GM12878 (cell line): ENCODE measurements at regions not wholly inside any gene's neighbourhood (a gene's known extent, or its start where the extent isn't known, plus 50 kb on each side); places are given as distances from the start of the nearest gene placed in this dataset.

Experiments
- ATAC-seq: fragments of 200-7000 bp; cut with Tn5 transposase; 3 replicates; pipeline ENCODE4 v1.9.1; 2020; ENCODE audit warnings: mild to moderate bottlenecking, moderate library complexity
- BruUV-seq: library from RNA; stranded (reverse); fragments of 400-500 nt; replicated peaks from 2 replicates; lab custom pipeline; 2021; lab: Mats Ljungman, UMichigan
- CTCF ChIA-PET: fragments of 300-600 bp; sonication (Branson Sonifier 250); formaldehyde crosslinking; extraction: SDS; loops from one replicate; lab custom pipeline; 2021; ENCODE audit warnings: inconsistent platforms; lab: Yijun Ruan, JAX
- POLR2A ChIA-PET: fragments of 350-600 bp; formaldehyde crosslinking; extraction: SDS; loops from one replicate; lab custom pipeline; 2021; ENCODE audit warnings: inconsistent platforms; lab: Charles Lee
- RAD21 ChIA-PET: fragments of 300-600 bp; sonication (Branson Sonifier 250); formaldehyde crosslinking; loops from one replicate; lab custom pipeline; 2023; ENCODE audit warnings: antibody characterized with exemption; ENCODE audit not compliant: unreplicated experiment; lab: Charles Lee
- SMC1A ChIA-PET: fragments of 300-600 bp; sonication (Branson Sonifier 250); formaldehyde crosslinking; loops from one replicate; lab custom pipeline; 2023; ENCODE audit not compliant: unreplicated experiment, uncharacterized antibody; lab: Charles Lee
- DNase-seq: peaks from one replicate; pipeline ENCODE4 v3.0.0-alpha.2; 2011; ENCODE audit warnings: low read depth, low spot score
- FAIRE-seq: peaks from 3 replicates; lab custom pipeline; 2011; peaks lifted over from hg19 to GRCh38; lab: Jason Lieb, UNC
- H2AFZ ChIP-seq: 2 replicates; pipeline ENCODE4 v1.6.0; 2011; ENCODE audit warnings: low read depth, low read length, control low read depth; ENCODE audit not compliant: control insufficient read depth
- H3K27ac ChIP-seq: 2 replicates; pipeline ENCODE4 v1.5.1; 2011; ENCODE audit warnings: control low read depth; ENCODE audit not compliant: control insufficient read depth, insufficient read depth
- H3K27me3 ChIP-seq, 2 experiments: replicated peaks in 1 of 2; 2 replicates each; pipeline versions ENCODE4 v1.6.0 to v1.6.1; 2011; ENCODE audit warnings: low read length in 1 of 2; ENCODE audit not compliant: control insufficient read depth in 2 of 2, insufficient read depth in 2 of 2
- H3K36me3 ChIP-seq, 2 experiments: 2 replicates each; pipeline ENCODE4 v1.5.1; 2011; ENCODE audit warnings: low read length in 1 of 2; ENCODE audit not compliant: control insufficient read depth in 2 of 2, insufficient read depth in 2 of 2
- H3K4me1 ChIP-seq: 2 replicates; pipeline ENCODE4 v1.6.1; 2011; ENCODE audit warnings: mild to moderate bottlenecking, low read length, moderate library complexity, mixed read lengths; ENCODE audit not compliant: control insufficient read depth, insufficient read depth
- H3K4me2 ChIP-seq: 2 replicates; pipeline ENCODE4 v1.6.0; 2011; ENCODE audit warnings: control low read depth; ENCODE audit not compliant: control insufficient read depth, insufficient read depth
- H3K4me3 ChIP-seq: fragments of 200-600 bp; sonication (generic); 2 replicates; pipeline ENCODE4 v1.5.1; 2016
- H3K79me2 ChIP-seq: 2 replicates; pipeline ENCODE4 v1.6.0; 2011; ENCODE audit warnings: low read length; ENCODE audit not compliant: control insufficient read depth, insufficient read depth
- H3K9ac ChIP-seq: 2 replicates; pipeline ENCODE4 v1.8.0; 2011; ENCODE audit warnings: low read length, control low read depth, mixed read lengths; ENCODE audit not compliant: control insufficient read depth, insufficient read depth
- H3K9me3 ChIP-seq: replicated peaks from 3 replicates; pipeline ENCODE4 v1.5.1; 2011; ENCODE audit warnings: mild to moderate bottlenecking, low read length; ENCODE audit not compliant: control insufficient read depth, insufficient read depth
- H4K20me1 ChIP-seq: 2 replicates; pipeline ENCODE4 v1.6.0; 2011; ENCODE audit not compliant: control insufficient read depth, insufficient read depth
- KAT2A ChIP-seq: conservative IDR thresholded peaks from 2 replicates; pipeline ENCODE4 v1.6.1; 2011; ENCODE audit warnings: low read depth, low read length; ENCODE audit not compliant: control insufficient read depth
- MXI1 ChIP-seq: fragments of 150-350 bp; IDR thresholded peaks from 2 replicates; pipeline ENCODE4 v1.6.1; 2011; ENCODE audit warnings: low read depth, mild to moderate bottlenecking, inconsistent platforms, low read length, improper control_type of control experiment
- MYC ChIP-seq: IDR thresholded peaks from 2 replicates; pipeline ENCODE4 v1.6.1; 2011; ENCODE audit warnings: mild to moderate bottlenecking, low read length, moderate library complexity, inconsistent platforms; ENCODE audit not compliant: insufficient read depth, insufficient replicate concordance, insufficient read length, severe bottlenecking
- PAX5 ChIP-seq: IDR thresholded peaks from 2 replicates; pipeline ENCODE4 v1.6.1; 2011; ENCODE audit warnings: low read depth, low read length, borderline replicate concordance
- SMARCA5 ChIP-seq: fragments of 450-650 bp; IDR thresholded peaks from 2 replicates; pipeline ENCODE4 v1.6.1; 2017; ENCODE audit warnings: mild to moderate bottlenecking
- WGBS: methylation state at CpG from one replicate; pipeline ENCODE4 v1.1.6; 2016; ENCODE audit warnings: low lambda C conversion rate; ENCODE audit not compliant: insufficient replicate concordance, insufficient coverage; ENCODE audit errors: missing lambda C conversion rate; 5-methylcytosine and 5-hydroxymethylcytosine counted together
- in situ Hi-C: fragments of 300-500 bp; cut with MboI; formaldehyde crosslinking; loops from 9 replicates; pipeline ENCODE4 v1.14.3; 2018; ENCODE audit warnings: mixed read lengths
- intact Hi-C: fragments of 100-400 bp; cut with micrococcal nuclease; formaldehyde crosslinking; loops from one replicate; pipeline ENCODE4 v1.14.2; 2022; ENCODE audit not compliant: unreplicated experiment
- TF ChIP-seq, protein P1 (sequence below): fragments of 450-650 bp; IDR thresholded peaks from 2 replicates; pipeline ENCODE4 v1.6.1; 2017; ENCODE audit warnings: mild to moderate bottlenecking

GRCh38 chr12:130100634-130101362 is 61.5 kb upstream of the FZD10 start:
- Histone ChIP-seq H3K4me2 (no peak overlapping the region), H3K9me3 (no peaks in the 10 kb centered on the region; the same call in 2 of the 3 replicates), H3K4me3 (no peak overlapping the region), H3K79me2 (no peaks in the 10 kb centered on the region), H3K27ac (no peak overlapping the region), H3K4me1 (no peaks in the 10 kb centered on the region), H3K9ac (no peak overlapping the region), H4K20me1 (no peaks in the 10 kb centered on the region), H2AFZ (no peak overlapping the region), H3K27me3 (no peaks in the 10 kb centered on the region), H3K36me3 (no peaks in the 10 kb centered on the region)
- ChIA-PET CTCF (no interaction called here), RAD21 (no interaction called here), SMC1A (no interaction called here), POLR2A (no interaction called here)
- TF ChIP-seq, protein P1, sequence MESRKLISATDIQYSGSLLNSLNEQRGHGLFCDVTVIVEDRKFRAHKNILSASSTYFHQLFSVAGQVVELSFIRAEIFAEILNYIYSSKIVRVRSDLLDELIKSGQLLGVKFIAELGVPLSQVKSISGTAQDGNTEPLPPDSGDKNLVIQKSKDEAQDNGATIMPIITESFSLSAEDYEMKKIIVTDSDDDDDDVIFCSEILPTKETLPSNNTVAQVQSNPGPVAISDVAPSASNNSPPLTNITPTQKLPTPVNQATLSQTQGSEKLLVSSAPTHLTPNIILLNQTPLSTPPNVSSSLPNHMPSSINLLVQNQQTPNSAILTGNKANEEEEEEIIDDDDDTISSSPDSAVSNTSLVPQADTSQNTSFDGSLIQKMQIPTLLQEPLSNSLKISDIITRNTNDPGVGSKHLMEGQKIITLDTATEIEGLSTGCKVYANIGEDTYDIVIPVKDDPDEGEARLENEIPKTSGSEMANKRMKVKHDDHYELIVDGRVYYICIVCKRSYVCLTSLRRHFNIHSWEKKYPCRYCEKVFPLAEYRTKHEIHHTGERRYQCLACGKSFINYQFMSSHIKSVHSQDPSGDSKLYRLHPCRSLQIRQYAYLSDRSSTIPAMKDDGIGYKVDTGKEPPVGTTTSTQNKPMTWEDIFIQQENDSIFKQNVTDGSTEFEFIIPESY: no peak
- no peak for TF ChIP-seq SMARCA5
- ATAC-seq (no peak), DNase-seq (no peak), FAIRE-seq (no peak)
- intact Hi-C loops: no loop called here
- BruUV-seq: no TSS peak
- 42% methylated on average over 8 of the region's 8 CpGs for WGBS
- in situ Hi-C loops: no loop called here

DNA sequence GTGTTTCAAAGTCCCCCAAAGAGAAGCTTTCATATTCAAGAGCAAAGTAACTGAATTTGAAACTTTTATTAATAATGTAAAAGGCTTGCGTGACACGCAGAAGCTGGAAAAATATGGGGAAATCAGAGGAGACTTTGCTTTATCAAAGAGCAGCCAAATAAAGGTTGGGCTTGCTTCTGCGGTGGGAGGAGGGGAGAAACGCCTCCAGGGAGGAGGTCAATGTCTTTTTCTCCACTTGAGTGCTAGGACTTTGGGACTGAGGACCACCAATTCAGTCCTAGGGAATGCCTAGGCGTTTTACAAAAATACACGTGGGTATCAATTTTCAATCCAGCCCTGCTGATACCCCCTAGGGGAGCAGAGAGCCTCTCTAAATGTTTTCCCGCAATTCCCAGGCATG is 60.9 kb upstream of the FZD10 start:
- RAD21 ChIA-PET: no interaction called here
- Histone ChIP-seq H4K20me1 (no peaks in the 10 kb centered on the region), H3K36me3 (no peaks in the 10 kb centered on the region), H3K4me1 (no peaks in the 10 kb centered on the region), H3K9me3 (no peaks in the 10 kb centered on the region; the same call in 2 of the 3 replicates), H3K4me3 (no peak overlapping the region), H3K27ac (no peak overlapping the region), H3K27me3 (no peaks in the 10 kb centered on the region), H3K9ac (no peak overlapping the region), H3K79me2 (no peaks in the 10 kb centered on the region), H3K4me2 (no peak overlapping the region), H2AFZ (no peak overlapping the region)
- no peak for DNase-seq
- POLR2A ChIA-PET: no interaction called here
- ATAC-seq: no peak
- CTCF ChIA-PET: no interaction called here
- in situ Hi-C loops (no loop called here), intact Hi-C loops (no loop called here)
- BruUV-seq: no TSS peak
- FAIRE-seq: no peak
- TF ChIP-seq PAX5: no peak
- TF ChIP-seq MYC: no peak
- no peak for TF ChIP-seq MXI1
- no peak for TF ChIP-seq KAT2A
- SMC1A ChIA-PET: no interaction called here
- 19% methylated on average over 7 of the region's 7 CpGs for WGBS
